ENCODE measurements at regions not wholly inside any gene's neighbourhood (a gene's known extent, or its start where the extent isn't known, plus 50 kb on each side); places are given as distances from the start of the nearest gene placed in this dataset.
"Not testable (repeated sequence)": the region's sequence is repeated elsewhere in the genome, so short reads cannot be mapped to it uniquely, and the experiment has no call there.

DNA sequence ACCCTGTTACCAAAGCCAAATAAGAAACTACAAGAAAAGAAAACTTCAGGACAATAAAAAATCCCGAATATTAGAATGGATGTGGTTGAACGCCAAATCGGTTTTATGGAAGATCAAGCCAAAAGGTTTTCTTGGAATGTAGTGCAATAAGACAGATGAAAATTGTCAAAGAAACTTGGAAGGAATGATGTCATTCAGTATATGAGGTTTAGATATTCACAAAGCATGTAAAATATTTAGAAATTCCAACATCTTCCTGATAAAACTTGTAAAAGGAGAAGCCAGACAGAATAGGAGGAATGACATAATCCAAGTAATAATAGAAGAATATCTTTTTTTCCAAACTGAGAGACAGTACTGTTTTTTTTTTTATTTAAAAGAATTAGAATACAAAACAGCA is 130.3 kb upstream of the ZPLD1 start:
- ATAC-seq, result no peak
- intact Hi-C loops (cut with DNase I), result no loop called here
- no peak for DNase-seq

DNA sequence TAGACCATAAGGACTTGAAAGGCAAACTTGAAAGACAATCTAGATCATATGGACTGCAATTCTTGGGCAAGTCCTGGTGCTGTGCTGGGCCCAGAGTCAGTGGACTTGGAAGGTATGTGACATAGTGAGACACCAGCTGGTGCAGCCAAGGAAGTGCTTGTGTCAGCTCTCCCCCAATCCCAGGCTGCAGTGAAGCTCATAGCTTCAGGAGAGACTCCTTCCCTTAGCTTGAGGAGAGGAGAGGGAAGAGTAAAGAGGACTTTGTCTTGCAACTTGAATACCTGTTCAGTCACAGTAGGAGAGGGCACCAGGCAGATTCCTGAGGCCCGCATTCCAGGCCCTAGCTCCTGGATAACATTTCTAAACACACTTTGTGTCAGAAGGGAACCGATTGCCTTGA is 127.4 kb upstream of the ZPLD1 start:
- intact Hi-C loops (cut with DNase I), result no loop called here
- DNase-seq, result no peak
- no peak for ATAC-seq

DNA sequence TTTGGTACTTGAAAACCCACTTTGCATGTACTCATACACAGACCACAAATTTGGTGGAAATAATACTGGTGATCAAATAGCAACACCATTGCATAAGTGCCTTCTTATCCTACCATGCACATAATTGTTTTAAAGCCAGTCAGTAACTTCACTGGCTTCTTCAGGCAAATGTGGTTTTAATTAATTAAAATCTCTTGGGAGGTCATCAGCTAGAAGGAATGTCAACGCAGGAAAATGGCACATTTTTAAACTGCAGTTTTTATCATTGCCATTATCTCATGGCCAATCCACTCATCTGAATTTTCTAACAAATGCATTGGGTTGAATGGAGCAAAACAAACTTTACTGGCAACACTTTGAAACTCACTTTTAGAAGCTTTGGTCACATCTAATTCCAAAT is 105.7 kb upstream of the ZPLD1 start:
- intact Hi-C loops (cut with DNase I), result no loop called here
- DNase-seq, result no peak
- ATAC-seq, result no peak

DNA sequence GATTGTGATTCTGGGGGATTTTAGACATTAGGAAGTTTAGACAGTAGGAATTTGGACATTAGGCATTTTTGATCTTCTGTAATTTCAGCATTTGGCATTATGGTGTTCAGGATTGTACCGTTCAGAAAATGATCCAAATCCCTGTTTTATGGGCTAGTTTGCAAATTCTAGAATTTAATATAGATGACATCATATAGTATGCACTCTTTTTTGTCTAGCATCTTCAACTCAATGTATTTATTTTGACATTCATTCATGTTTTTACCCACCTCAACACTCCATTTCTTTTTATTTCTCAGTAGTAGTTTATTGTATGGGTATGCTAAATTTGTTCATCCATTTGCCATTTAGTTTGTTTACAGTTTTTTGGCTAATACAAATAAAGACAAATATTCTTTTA is 105.3 kb upstream of the ZPLD1 start:
- ATAC-seq (no peak), DNase-seq (no peak)
- intact Hi-C loops (cut with DNase I), result no loop called here

GRCh38 chr3:102332205-102332604 is 102.6 kb upstream of the ZPLD1 start:
- ATAC-seq (no peak), DNase-seq (no peak)
- intact Hi-C loops (cut with DNase I), result no loop called here

GRCh38 chr3:102332934-102333333 is 101.9 kb upstream of the ZPLD1 start:
- DNase-seq, result no peak
- intact Hi-C loops (cut with DNase I), result no loop called here
- no peak for ATAC-seq

- intact Hi-C loops (cut with DNase I), result no loop called here
- ATAC-seq (no peak), DNase-seq (no peak)
These were observed 98.7 kb upstream of the ZPLD1 start for GRCh38 chr3:102336130-102336529.

DNA sequence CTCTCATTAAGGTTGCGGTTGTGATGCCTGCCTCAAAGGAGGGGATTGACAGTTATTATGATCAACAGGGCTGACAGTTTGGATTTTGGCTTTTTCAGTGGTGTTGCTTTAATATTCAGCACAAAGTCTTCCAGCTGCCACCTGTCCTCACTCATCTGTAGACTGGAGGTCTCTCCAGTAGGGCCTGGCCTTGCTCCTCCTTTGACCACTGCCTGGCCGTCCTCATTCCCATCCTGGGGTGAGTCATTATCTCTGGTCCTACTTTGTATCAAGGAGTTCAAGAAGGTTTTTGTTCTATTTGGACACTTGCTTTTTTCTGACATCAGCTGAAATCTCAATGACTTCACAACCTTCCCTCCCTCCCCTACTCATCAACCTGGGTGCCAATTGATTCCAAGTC is 95.1 kb upstream of the ZPLD1 start:
- DNase-seq (no peak), ATAC-seq (no peak)
- intact Hi-C loops (cut with DNase I), result no loop called here

GRCh38 chr3:102346897-102347296 is 87.9 kb upstream of the ZPLD1 start:
- ATAC-seq (no peak), DNase-seq (no peak)
- intact Hi-C loops (cut with DNase I), result no loop called here

DNA sequence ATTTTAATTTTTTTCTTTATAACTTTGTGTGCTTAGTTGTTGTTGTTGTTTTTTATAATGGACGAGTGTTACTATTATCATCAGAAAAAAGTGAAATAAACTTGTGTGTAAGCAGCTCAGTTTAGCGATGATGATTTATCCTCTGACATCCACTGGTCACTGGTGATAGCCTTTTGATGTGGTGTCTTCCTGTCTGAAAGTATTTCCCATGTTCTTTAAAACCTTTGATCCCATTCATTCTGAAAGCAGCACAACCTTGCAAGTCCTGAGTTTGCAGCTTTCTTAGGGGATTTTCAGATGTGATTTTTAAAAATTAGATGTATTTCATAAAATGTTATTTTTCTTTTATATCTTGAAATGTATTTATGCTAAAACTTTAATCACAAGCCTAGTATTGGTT is 85.9 kb upstream of the ZPLD1 start:
- no peak for DNase-seq
- intact Hi-C loops (cut with DNase I), result no loop called here
- ATAC-seq, result no peak

DNA sequence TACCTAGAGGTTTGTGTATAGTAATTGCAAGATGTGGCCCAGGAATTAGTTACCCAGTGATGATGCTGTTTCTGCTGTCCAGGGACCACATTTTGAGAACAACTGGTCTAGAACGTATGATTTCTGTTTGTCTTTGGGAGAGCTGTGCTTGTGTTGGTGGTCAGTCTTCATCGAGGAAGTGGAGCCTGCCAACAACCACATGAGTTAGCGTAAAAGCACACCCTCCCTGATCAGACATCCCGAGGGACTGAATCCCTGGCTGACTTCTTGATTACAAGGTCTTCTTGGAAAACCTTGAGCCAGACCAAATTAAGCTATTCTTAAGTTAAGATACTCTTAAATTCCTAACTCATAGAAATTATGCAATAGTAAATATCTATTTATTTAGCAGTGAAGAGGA is 81.7 kb upstream of the ZPLD1 start:
- intact Hi-C loops (cut with DNase I), result no loop called here
- ATAC-seq (peak in 1 of 2 donors; percentile 51), DNase-seq (peak; percentile 33)

DNA sequence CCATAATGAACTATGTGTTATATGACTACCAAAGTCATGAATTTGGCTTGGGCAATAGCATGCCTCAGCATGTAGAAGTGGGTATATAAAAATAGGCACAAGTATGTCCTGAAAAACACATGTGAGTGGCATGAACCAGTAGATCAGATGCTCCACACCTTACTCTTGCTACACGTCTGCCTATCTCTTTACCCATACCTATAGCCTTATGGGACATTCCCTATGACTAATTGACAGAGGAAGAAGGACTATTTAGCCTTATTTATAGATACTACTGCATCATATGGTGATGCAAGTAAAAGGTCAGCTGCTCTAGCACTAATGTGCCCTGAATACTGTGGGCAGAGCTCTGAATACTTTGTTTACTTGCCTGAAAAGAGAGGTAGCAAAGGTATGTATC is 81.0 kb upstream of the ZPLD1 start:
- DNase-seq, result no peak
- intact Hi-C loops (cut with DNase I), result no loop called here
- no peak for ATAC-seq

GRCh38 chr3:102354818-102355515 is 79.8 kb upstream of the ZPLD1 start:
- intact Hi-C loops (cut with DNase I), result no loop called here
- DNase-seq, result no peak
- ATAC-seq, result peak in 1 of 2 donors; percentile 44

DNA sequence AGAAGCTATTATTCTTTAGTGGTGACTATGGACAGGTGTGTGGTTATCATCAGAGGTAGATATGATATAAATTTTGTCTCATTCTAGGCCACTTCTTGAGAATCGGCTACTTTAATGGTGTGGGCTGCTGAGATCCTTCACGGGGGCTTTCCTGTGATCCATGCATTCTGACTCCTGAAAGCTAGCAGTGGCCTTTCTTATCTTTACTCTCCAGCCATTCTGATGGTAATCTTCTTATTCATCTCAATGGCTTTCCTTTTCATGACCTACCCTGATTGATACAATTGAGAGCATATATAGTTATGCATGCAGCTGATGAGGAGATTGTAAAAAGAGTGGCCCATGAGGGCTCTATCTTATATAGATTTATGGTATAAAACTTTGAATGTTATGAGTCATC is 78.3 kb upstream of the ZPLD1 start:
- ATAC-seq (no peak), DNase-seq (no peak)
- intact Hi-C loops (cut with DNase I), result no loop called here

DNA sequence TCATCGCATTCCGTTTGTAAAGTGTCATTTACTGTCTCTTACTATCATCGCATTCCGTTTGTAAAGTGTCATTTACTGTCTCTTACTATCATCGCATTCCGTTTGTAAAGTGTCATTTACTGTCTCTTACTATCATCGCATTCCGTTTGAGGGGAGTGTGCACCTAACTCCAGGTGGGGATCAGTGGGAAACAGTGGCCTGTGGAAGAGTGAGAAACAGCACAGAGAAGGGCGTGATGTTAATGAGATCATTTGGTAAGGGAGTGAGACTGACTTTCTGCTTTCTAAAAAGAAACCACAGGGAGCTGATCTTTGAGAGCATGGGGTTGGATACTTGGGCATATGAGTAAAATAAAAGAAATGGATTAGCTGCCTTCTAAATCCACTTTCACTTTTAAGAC is 77.5 kb upstream of the ZPLD1 start:
- DNase-seq; ATAC-seq; intact Hi-C loops (cut with DNase I): not testable (repeated sequence)

- DNase-seq, result no peak
- no peak for ATAC-seq
- intact Hi-C loops (cut with DNase I), result no loop called here
These were observed 74.5 kb upstream of the ZPLD1 start for GRCh38 chr3:102360183-102360860.

DNA sequence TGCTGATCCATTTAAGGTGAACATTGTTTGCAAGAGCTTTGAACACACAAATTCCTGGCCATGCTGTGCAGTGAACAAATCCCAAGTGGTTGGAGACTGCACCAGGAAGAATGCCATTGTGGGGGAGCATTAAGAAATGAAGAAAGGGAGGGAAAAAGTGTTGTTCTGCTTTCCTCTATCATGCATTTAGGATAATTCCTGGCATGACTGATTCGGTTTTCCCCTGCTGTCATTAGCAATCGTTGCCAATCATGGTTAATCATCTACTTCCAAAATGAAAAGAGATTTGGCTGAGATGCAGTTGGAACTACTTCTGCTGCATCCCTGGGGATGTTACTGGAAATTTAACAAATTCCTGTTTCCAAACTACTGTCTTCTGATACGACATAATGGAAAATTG is 73.7 kb upstream of the ZPLD1 start:
- intact Hi-C loops (cut with DNase I), result no loop called here
- ATAC-seq (peak in 1 of 2 donors; percentile 23), DNase-seq (no peak)

DNA sequence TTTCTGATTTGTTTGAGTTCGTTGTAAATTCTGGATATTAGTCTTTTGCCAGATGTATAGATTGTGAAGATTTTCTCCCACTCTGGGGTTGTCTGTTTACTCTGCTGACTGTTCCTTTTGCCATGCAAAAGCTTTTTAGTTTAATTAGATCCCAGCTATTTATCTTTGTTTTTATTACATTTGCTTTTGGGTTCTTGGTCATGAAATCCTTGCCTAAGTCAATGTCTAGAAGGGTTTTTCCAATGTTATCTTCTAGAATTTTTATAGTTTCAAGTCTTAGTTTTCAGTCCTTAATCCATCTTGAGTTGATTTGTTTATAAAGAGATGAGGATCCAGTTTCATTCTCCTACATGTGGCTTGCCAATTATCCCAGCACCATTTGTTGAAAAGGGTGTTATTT is 68.7 kb upstream of the ZPLD1 start:
- intact Hi-C loops (cut with DNase I); ATAC-seq: not testable (repeated sequence)

DNA sequence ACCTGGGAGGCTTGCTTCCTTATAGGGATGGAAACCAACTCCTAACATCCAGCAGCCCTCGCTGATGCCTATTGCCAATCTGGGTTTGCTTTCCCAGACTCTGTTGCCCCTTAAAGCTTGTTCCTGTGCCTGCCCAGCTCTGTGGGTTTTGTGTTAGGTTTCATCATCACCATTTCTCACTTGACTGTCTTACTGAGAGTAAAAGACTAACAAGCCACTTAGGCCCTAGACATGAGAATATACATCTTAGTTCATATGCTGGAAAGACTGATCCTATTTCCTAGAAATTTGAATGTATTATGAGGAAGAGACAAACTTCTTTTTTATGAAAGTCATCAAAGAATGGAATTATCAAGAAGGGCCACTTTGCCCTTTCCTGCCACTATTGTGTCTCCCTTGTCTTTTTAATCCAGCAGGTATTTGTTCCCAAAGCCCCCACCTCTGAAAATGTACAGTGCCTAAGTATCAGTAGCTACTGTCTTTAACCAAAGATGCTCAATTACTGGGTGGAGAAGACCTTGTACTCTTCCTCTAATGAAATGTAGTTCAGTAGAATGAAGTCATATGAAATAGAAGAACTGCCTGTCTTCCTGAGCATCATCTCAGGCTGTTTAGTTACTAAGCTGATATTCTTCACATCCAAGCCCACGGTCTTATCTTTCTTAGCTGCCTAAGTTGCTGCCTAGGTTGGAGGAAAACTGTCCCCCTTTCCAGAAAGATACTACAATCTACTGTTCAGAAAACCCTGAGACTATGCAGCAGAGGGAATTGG is 59.8 kb upstream of the ZPLD1 start:
- ATAC-seq (no peak), DNase-seq (no peak)
- intact Hi-C loops (cut with DNase I), result no loop called here

More for the DNA sequence above, 68.7 kb upstream of the ZPLD1 start:
- DNase-seq, result not testable (repeated sequence)

GRCh38 chr3:102378216-102378615 is 56.6 kb upstream of the ZPLD1 start:
- DNase-seq (no peak), ATAC-seq (no peak)
- intact Hi-C loops (cut with DNase I), result no loop called here
